NCI-H2081 treated with DMSO at 0.1 percent for 48 hours (cell line): ENCODE measurements at regions not wholly inside any gene's neighbourhood (a gene's known extent, or its start where the extent isn't known, plus 50 kb on each side); places are given as distances from the start of the nearest gene placed in this dataset.

Experiments
- DNase-seq: peaks from one replicate; lab custom pipeline; 2025; lab: John Stamatoyannopoulos, UW

DNA sequence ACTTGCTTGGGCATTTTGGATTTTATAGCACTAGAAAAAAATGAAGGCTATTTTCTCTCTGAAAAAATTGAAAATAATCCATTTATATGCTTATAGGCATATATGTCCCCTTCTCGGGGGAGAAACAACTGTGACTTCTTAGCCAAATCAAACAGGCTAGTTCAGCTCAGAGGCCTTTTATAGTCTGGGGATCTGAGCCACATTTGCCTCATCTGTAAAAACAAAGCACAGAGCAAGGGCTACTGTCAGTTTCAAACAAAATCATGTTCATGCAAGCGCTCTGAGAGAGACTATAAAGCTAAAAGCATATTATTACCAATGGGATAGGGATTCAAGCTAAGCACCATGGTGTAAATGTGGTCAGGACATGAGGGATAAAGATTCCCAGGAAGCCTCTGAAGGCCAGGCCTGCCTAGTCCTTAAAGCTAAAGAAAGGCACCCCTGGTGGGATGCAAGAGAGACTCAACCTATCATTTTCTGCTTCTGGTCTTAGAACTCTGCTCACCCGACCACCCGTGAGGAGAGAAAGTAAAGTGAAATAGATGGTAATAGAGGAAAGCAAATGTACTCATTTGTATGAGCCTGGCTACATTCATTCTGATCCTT lies 51.0 kb upstream of the IL12A start:
- no peak for DNase-seq

DNA sequence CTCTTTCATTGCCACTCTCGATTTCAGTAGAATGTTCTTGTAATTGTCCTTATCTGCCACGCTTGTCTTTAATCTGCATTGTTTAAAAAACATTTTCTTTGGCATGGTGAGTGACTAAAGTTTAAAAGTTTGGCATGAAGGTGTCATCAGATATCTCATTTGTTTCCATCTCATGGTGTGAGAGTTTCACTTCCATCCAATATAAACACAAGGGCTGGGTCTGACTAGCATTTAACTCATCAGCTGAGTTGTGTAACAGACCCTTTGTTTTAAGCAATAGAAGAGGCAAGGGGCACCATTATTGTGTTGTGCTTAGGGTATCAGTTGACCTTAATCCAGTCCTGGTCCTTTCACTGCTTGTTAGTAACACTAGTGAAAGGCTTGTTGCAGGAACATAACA lies 49.9 kb upstream of the IL12A start:
- DNase-seq = no peak
